Type B pancreatic cell (in vitro differentiated cells): ENCODE measurements at regions not wholly inside any gene's neighbourhood (a gene's known extent, or its start where the extent isn't known, plus 50 kb on each side); places are given as distances from the start of the nearest gene placed in this dataset.

Experiments
- DNase-seq: peaks from one replicate; pipeline ENCODE4 v3.0.0; 2021; ENCODE audit warnings: mixed read lengths; ENCODE audit not compliant: unreplicated experiment; ENCODE audit errors: extremely low spot score
- H3K27ac Mint-ChIP-seq: 2 replicates; pipeline ENCODE4 v1.8.0; 2021; ENCODE audit warnings: mild to moderate bottlenecking, mixed read lengths
- H3K27me3 Mint-ChIP-seq: 2 replicates; pipeline ENCODE4 v1.8.0; 2021; ENCODE audit warnings: mixed read lengths
- H3K36me3 Mint-ChIP-seq: 2 replicates; pipeline ENCODE4 v1.8.0; 2021; ENCODE audit warnings: mixed read lengths
- H3K4me1 Mint-ChIP-seq: one replicate; pipeline ENCODE4 v1.8.0; 2021; ENCODE audit warnings: mixed read lengths; ENCODE audit not compliant: unreplicated experiment
- H3K4me3 Mint-ChIP-seq: 2 replicates; pipeline ENCODE4 v1.8.0; 2021; ENCODE audit warnings: mild to moderate bottlenecking, mixed read lengths
- H3K9me3 Mint-ChIP-seq: 2 replicates; pipeline ENCODE4 v1.8.0; 2021; ENCODE audit warnings: mixed read lengths
- CTCF ChIP-seq: fragments of 200-600 bp; sonication (generic); conservative IDR thresholded peaks from 2 replicates; pipeline ENCODE4 v1.5.0; 2021; ENCODE audit warnings: antibody characterized with exemption, mild to moderate bottlenecking

- no peak for DNase-seq
- Mint-ChIP-seq H3K36me3 (no peaks in the 10 kb centered on the region), H3K27ac (no peak overlapping the region), H3K4me3 (no peak overlapping the region), H3K9me3 (no peaks in the 10 kb centered on the region), H3K4me1 (peaks cover 12% of the 10 kb centered on the region), H3K27me3 (peaks cover 9% of the 10 kb centered on the region)
- no peak for TF ChIP-seq CTCF
Measured at GRCh38 chr4:165754664-165755063, 118.4 kb upstream of the TLL1 start.

- Mint-ChIP-seq H3K4me3 (no peak overlapping the region), H3K9me3 (no peaks in the 10 kb centered on the region), H3K27me3 (peaks cover 8% of the 10 kb centered on the region), H3K4me1 (peaks cover 12% of the 10 kb centered on the region), H3K27ac (no peak overlapping the region), H3K36me3 (no peaks in the 10 kb centered on the region)
- TF ChIP-seq CTCF, result no peak
- DNase-seq, result no peak
Measured at GRCh38 chr4:165756836-165757235, 116.2 kb upstream of the TLL1 start.

- no peak overlapping the region for H3K27ac Mint-ChIP-seq
- no peaks in the 10 kb centered on the region for H3K36me3 Mint-ChIP-seq
- no peak for DNase-seq
- TF ChIP-seq CTCF, result no peak
- H3K9me3 Mint-ChIP-seq, result no peaks in the 10 kb centered on the region
- no peak overlapping the region for H3K4me3 Mint-ChIP-seq
- H3K27me3 Mint-ChIP-seq, result peaks cover 8% of the 10 kb centered on the region
- peaks cover 12% of the 10 kb centered on the region for H3K4me1 Mint-ChIP-seq
Measured at GRCh38 chr4:165757451-165757850, 115.6 kb upstream of the TLL1 start.

- H3K36me3 Mint-ChIP-seq, result no peaks in the 10 kb centered on the region
- DNase-seq, result no peak
- no peak for TF ChIP-seq CTCF
- peaks cover 12% of the 10 kb centered on the region for H3K4me1 Mint-ChIP-seq
- peaks cover 8% of the 10 kb centered on the region for H3K27me3 Mint-ChIP-seq
- H3K4me3 Mint-ChIP-seq, result no peak overlapping the region
- H3K27ac Mint-ChIP-seq, result no peak overlapping the region
- H3K9me3 Mint-ChIP-seq, result no peaks in the 10 kb centered on the region
Measured at GRCh38 chr4:165758086-165758485, 115.0 kb upstream of the TLL1 start.

- Mint-ChIP-seq H3K27me3 (peaks cover 6% of the 10 kb centered on the region), H3K36me3 (no peaks in the 10 kb centered on the region), H3K9me3 (peaks cover 4% of the 10 kb centered on the region), H3K4me3 (no peak overlapping the region), H3K4me1 (peaks cover 12% of the 10 kb centered on the region), H3K27ac (no peak overlapping the region)
- no peak for DNase-seq
- no peak for TF ChIP-seq CTCF
Measured at GRCh38 chr4:165760182-165760581, 112.9 kb upstream of the TLL1 start.

GRCh38 chr4:165761963-165762362 lies 111.1 kb upstream of the TLL1 start:
- H3K36me3 Mint-ChIP-seq, result no peaks in the 10 kb centered on the region
- peaks cover 4% of the 10 kb centered on the region for H3K27me3 Mint-ChIP-seq
- no peak overlapping the region for H3K4me3 Mint-ChIP-seq
- H3K27ac Mint-ChIP-seq, result no peak overlapping the region
- H3K4me1 Mint-ChIP-seq, result peaks cover 10% of the 10 kb centered on the region
- DNase-seq, result no peak
- peaks cover 4% of the 10 kb centered on the region for H3K9me3 Mint-ChIP-seq
- TF ChIP-seq CTCF, result no peak
